IMR-90 (cell line): ENCODE measurements at regions not wholly inside any gene's neighbourhood (a gene's known extent, or its start where the extent isn't known, plus 50 kb on each side); places are given as distances from the start of the nearest gene placed in this dataset.

Source experiments
- ATAC-seq: fragments of 200-7000 bp; cut with Tn5 transposase; 2 replicates; pipeline ENCODE4 v1.9.1; 2020; ENCODE audit warnings: low read depth, mild to moderate bottlenecking, moderate library complexity
- BruUV-seq: library from RNA; stranded (reverse); fragments of 400-500 nt; replicated peaks from 2 replicates; lab custom pipeline; 2021; lab: Mats Ljungman, UMichigan
- CTCF ChIA-PET: fragments of 300-600 bp; formaldehyde crosslinking; extraction: SDS; loops from one replicate; lab custom pipeline; 2021; ENCODE audit warnings: antibody characterized with exemption; lab: Yijun Ruan, JAX
- POLR2A ChIA-PET: fragments of 300-600 bp; sonication (Branson Sonifier 250); formaldehyde crosslinking; loops from one replicate; lab custom pipeline; 2022; ENCODE audit warnings: antibody characterized with exemption; ENCODE audit not compliant: unreplicated experiment; lab: Charles Lee
- DNase-seq: peaks from one replicate; pipeline ENCODE4 v3.0.0; 2013
- H2AFZ ChIP-seq: replicated peaks from 2 replicates; pipeline ENCODE3; 2013; ENCODE audit warnings: low read length, mild to moderate bottlenecking; ENCODE audit not compliant: poor library complexity
- H2AK5ac ChIP-seq: 2 replicates; pipeline ENCODE4 v1.6.1; 2013; ENCODE audit warnings: low read depth, low read length, inconsistent platforms
- H2AK9ac ChIP-seq: replicated peaks from 2 replicates; pipeline ENCODE3; 2013; ENCODE audit warnings: mild to moderate bottlenecking, low read depth, low read length, moderate library complexity; ENCODE audit not compliant: poor library complexity
- H2BK120ac ChIP-seq: 2 replicates; pipeline ENCODE4 v1.6.1; 2013; ENCODE audit warnings: low read depth, low read length, inconsistent platforms
- H2BK15ac ChIP-seq: 3 replicates; pipeline ENCODE4 v1.6.1; 2013; ENCODE audit warnings: low read depth, low read length, inconsistent platforms
- H2BK20ac ChIP-seq: 2 replicates; pipeline ENCODE4 v1.6.1; 2013; ENCODE audit warnings: low read depth, mild to moderate bottlenecking, inconsistent platforms, low read length, moderate library complexity
- H2BK5ac ChIP-seq: 2 replicates; pipeline ENCODE4 v1.6.1; 2013; ENCODE audit warnings: mild to moderate bottlenecking, low read depth, low read length, inconsistent platforms; ENCODE audit not compliant: poor library complexity, severe bottlenecking
- H3K14ac ChIP-seq: replicated peaks from 2 replicates; pipeline ENCODE4 v1.6.1; 2013; ENCODE audit warnings: low read depth, low read length, inconsistent platforms
- H3K18ac ChIP-seq: 2 replicates; pipeline ENCODE4 v1.6.1; 2013; ENCODE audit warnings: low read depth, low read length, control low read depth
- H3K23ac ChIP-seq: 2 replicates; pipeline ENCODE4 v1.6.1; 2013; ENCODE audit warnings: low read depth, low read length, inconsistent platforms
- H3K27ac ChIP-seq: 2 replicates; pipeline ENCODE4 v1.5.1; 2013; ENCODE audit warnings: mild to moderate bottlenecking, control low read depth, low read length; ENCODE audit not compliant: insufficient read depth
- H3K27me3 ChIP-seq: 2 replicates; pipeline ENCODE4 v1.6.1; 2013; ENCODE audit warnings: low read length; ENCODE audit not compliant: control insufficient read depth, insufficient read depth
- H3K36me3 ChIP-seq: 2 replicates; pipeline ENCODE4 v1.6.1; 2013; ENCODE audit warnings: low read length, mixed read lengths; ENCODE audit not compliant: control insufficient read depth, insufficient read depth
- H3K4ac ChIP-seq: 2 replicates; pipeline ENCODE4 v1.6.1; 2013; ENCODE audit warnings: low read depth, low read length, inconsistent platforms
- H3K4me1 ChIP-seq: 2 replicates; pipeline ENCODE4 v1.6.1; 2013; ENCODE audit warnings: low read length, mixed read lengths; ENCODE audit not compliant: control insufficient read depth, insufficient read depth
- H3K4me2 ChIP-seq: 2 replicates; pipeline ENCODE4 v1.6.1; 2013; ENCODE audit warnings: low read depth, mild to moderate bottlenecking, control low read depth, low read length, moderate library complexity
- H3K4me3 ChIP-seq: 2 replicates; pipeline ENCODE4 v1.5.1; 2013; ENCODE audit warnings: low read depth, mild to moderate bottlenecking, control low read depth, low read length, moderate library complexity; ENCODE audit not compliant: insufficient read depth
- H3K56ac ChIP-seq: 2 replicates; pipeline ENCODE4 v1.6.1; 2013; ENCODE audit warnings: low read length, inconsistent platforms; ENCODE audit not compliant: insufficient read depth; ENCODE audit errors: extremely low read depth
- H3K79me1 ChIP-seq, 2 experiments: 2 replicates each; pipeline ENCODE4 v1.6.1; 2013; ENCODE audit warnings: low read length in 2 of 2, inconsistent platforms in 1 of 2, low read depth in 1 of 2
- H3K9ac ChIP-seq: 2 replicates; pipeline ENCODE4 v1.6.1; 2013; ENCODE audit warnings: low read depth, low read length, control low read depth
- H3K9me1 ChIP-seq: 2 replicates; pipeline ENCODE4 v1.6.1; 2013; ENCODE audit warnings: low read length, inconsistent platforms; ENCODE audit not compliant: insufficient read depth
- H3K9me3 ChIP-seq: 2 replicates; pipeline ENCODE4 v1.6.1; 2013; ENCODE audit warnings: low read length; ENCODE audit not compliant: control insufficient read depth, insufficient read depth
- H4K20me1 ChIP-seq: 2 replicates; pipeline ENCODE4 v1.6.1; 2013; ENCODE audit warnings: low read length, inconsistent platforms; ENCODE audit not compliant: insufficient read depth
- H4K5ac ChIP-seq: 2 replicates; pipeline ENCODE4 v1.6.1; 2013; ENCODE audit warnings: mild to moderate bottlenecking, low read depth, low read length, control low read depth
- H4K8ac ChIP-seq, 2 experiments: 2 replicates each; pipeline ENCODE4 v1.6.1; 2013; ENCODE audit warnings: low read depth in 2 of 2, low read length in 2 of 2, control low read depth in 1 of 2, inconsistent platforms in 1 of 2
- H4K91ac ChIP-seq: 2 replicates; pipeline ENCODE4 v1.6.1; 2013; ENCODE audit warnings: low read depth, low read length, inconsistent platforms; ENCODE audit not compliant: insufficient read depth
- CEBPB ChIP-seq: IDR thresholded peaks from 2 replicates; pipeline ENCODE4 v1.6.1; 2012; ENCODE audit warnings: low read depth, low read length, improper control_type of control experiment
- CHD1 ChIP-seq: IDR thresholded peaks from 2 replicates; pipeline ENCODE4 v1.6.1; 2012; ENCODE audit warnings: low read depth, low read length, improper control_type of control experiment
- CTCF ChIP-seq: conservative IDR thresholded peaks from 2 replicates; pipeline ENCODE4 v1.5.1; 2012; ENCODE audit warnings: mild to moderate bottlenecking, low read depth, low read length, improper control_type of control experiment
- MAZ ChIP-seq: IDR thresholded peaks from 2 replicates; pipeline ENCODE4 v1.6.1; 2012; ENCODE audit warnings: low read depth, mild to moderate bottlenecking, low read length, improper control_type of control experiment, moderate library complexity, borderline replicate concordance
- POLR2A ChIP-seq: IDR thresholded peaks from 2 replicates; pipeline ENCODE4 v1.6.1; 2012; ENCODE audit warnings: mild to moderate bottlenecking, low read depth, low read length
- SMC3 ChIP-seq: fragments of 150-350 bp; IDR thresholded peaks from 2 replicates; pipeline ENCODE4 v1.6.1; 2016; ENCODE audit warnings: low read depth, mild to moderate bottlenecking, antibody characterized with exemption, low read length, moderate library complexity
- WGBS, 2 experiments: methylation state at CpG; one replicate each; pipeline versions ENCODE4 v1.1.5 to v1.1.7; 2013; ENCODE audit warnings: missing lambda C conversion rate in 2 of 2; ENCODE audit not compliant: insufficient read length in 1 of 2; ENCODE audit errors: extremely low coverage in 2 of 2; 5-methylcytosine and 5-hydroxymethylcytosine counted together
- dilution Hi-C: fragments of 300-500 bp; cut with HindIII; formaldehyde crosslinking; loops from one replicate; pipeline ENCODE4 v1.14.3; 2018; ENCODE audit warnings: low sequenced_read_pairs; ENCODE audit not compliant: unreplicated experiment
- in situ Hi-C: fragments of 300-500 bp; cut with MboI; formaldehyde crosslinking; loops from 3 replicates; pipeline ENCODE4 v1.14.3; 2019; ENCODE audit warnings: low sequenced_read_pairs, inconsistent platforms, mixed read lengths
- intact Hi-C: fragments of 100-400 bp; cut with micrococcal nuclease; formaldehyde crosslinking; loops from 2 replicates; pipeline ENCODE4 v1.10.0; 2022

- Histone ChIP-seq H3K27ac (no peak overlapping the region), H3K18ac (no peak overlapping the region), H3K4ac (no peak overlapping the region), H2BK15ac (no peak overlapping the region), H4K8ac (no peak overlapping the region), H3K56ac (no peak overlapping the region), H3K79me1 (no peaks in the 10 kb centered on the region), H3K27me3 (no peaks in the 10 kb centered on the region), H4K5ac (no peak overlapping the region), H3K4me3 (no peak overlapping the region), H4K91ac (no peak overlapping the region), H3K9me1 (no peaks in the 10 kb centered on the region), H3K23ac (no peak overlapping the region), H3K4me2 (no peak overlapping the region), H3K9me3 (peaks cover 51% of the 10 kb centered on the region), H2BK20ac (no peak overlapping the region), H3K4me1 (no peaks in the 10 kb centered on the region), H2AK9ac (no peak overlapping the region), H2AFZ (no peak overlapping the region), H2BK5ac (peak overlapping the region; percentile 84), H3K14ac (no peak overlapping the region), H2AK5ac (no peak overlapping the region), H4K20me1 (no peaks in the 10 kb centered on the region), H3K9ac (no peak overlapping the region), H3K36me3 (no peaks in the 10 kb centered on the region), H2BK120ac (no peak overlapping the region)
- WGBS, 2 experiments: 37% methylated on average over 10 of the region's 17 CpGs; no CpG with 5 or more reads in 1 of the 2 experiments
- ATAC-seq (no peak), DNase-seq (no peak)
- POLR2A ChIA-PET: no interaction called here
- in situ Hi-C loops: loop anchor here (25.0 kb wide), 1 partner anchor 1941 kb away; no protein-coding TSS in a partner anchor
- intact Hi-C loops: no loop called here
- TF ChIP-seq SMC3: no peak
- no peak for TF ChIP-seq CEBPB
- TF ChIP-seq CHD1: no peak
- TF ChIP-seq POLR2A: no peak
- no peak for TF ChIP-seq MAZ
- TF ChIP-seq CTCF: no peak
- CTCF ChIA-PET: no interaction called here
- dilution Hi-C loops: no loop called here
- BruUV-seq: no TSS peak
Measured at GRCh38 chr2:3970791-3971651, 267.6 kb downstream of the DCDC2C start.
